SK-N-DZ (cell line): ENCODE measurements at regions not wholly inside any gene's neighbourhood (a gene's known extent, or its start where the extent isn't known, plus 50 kb on each side); places are given as distances from the start of the nearest gene placed in this dataset.

Experiments
- DNase-seq: peaks from one replicate; pipeline ENCODE4 v3.0.0-alpha.2; 2015; ENCODE audit warnings: low spot score

- no peak for DNase-seq
These were observed 500.1 kb downstream of the RPS24 start for GRCh38 chr10:78533776-78534175.

- no peak for DNase-seq
These were observed 502.1 kb downstream of the RPS24 start for GRCh38 chr10:78535716-78536218.

- DNase-seq = no peak
These were observed 503.4 kb downstream of the RPS24 start for GRCh38 chr10:78537018-78537417.

GRCh38 chr10:78539247-78539766 lies 505.6 kb downstream of the RPS24 start:
- DNase-seq = no peak

- no peak for DNase-seq
These were observed 506.9 kb downstream of the RPS24 start for GRCh38 chr10:78540355-78541076.

- DNase-seq = no peak
These were observed 507.9 kb downstream of the RPS24 start for GRCh38 chr10:78541481-78542140.

- DNase-seq = no peak
These were observed 508.5 kb downstream of the RPS24 start for GRCh38 chr10:78542141-78542489.

- peak; percentile 28 for DNase-seq
These were observed 508.9 kb downstream of the RPS24 start for GRCh38 chr10:78542521-78542920.

- DNase-seq = no peak
These were observed 509.5 kb downstream of the RPS24 start for GRCh38 chr10:78543031-78543748.

GRCh38 chr10:78543749-78544362 lies 510.2 kb downstream of the RPS24 start:
- no peak for DNase-seq

GRCh38 chr10:78544423-78545090 lies 510.9 kb downstream of the RPS24 start:
- no peak for DNase-seq

GRCh38 chr10:78545756-78546155 lies 512.1 kb downstream of the RPS24 start:
- no peak for DNase-seq

GRCh38 chr10:78547397-78547796 lies 513.7 kb downstream of the RPS24 start:
- DNase-seq = no peak

GRCh38 chr10:78547905-78548304 lies 514.2 kb downstream of the RPS24 start:
- DNase-seq = no peak

GRCh38 chr10:78548369-78548768 lies 514.7 kb downstream of the RPS24 start:
- no peak for DNase-seq

GRCh38 chr10:78549140-78549935 lies 515.7 kb downstream of the RPS24 start:
- DNase-seq = no peak

GRCh38 chr10:78550090-78550489 lies 516.4 kb downstream of the RPS24 start:
- no peak for DNase-seq

GRCh38 chr10:78550716-78551115 lies 517.1 kb downstream of the RPS24 start:
- no peak for DNase-seq

- DNase-seq = no peak
These were observed 517.4 kb upstream of the ZMIZ1 start for GRCh38 chr10:78551184-78552005.
